ENCODE measurements at regions not wholly inside any gene's neighbourhood (a gene's known extent, or its start where the extent isn't known, plus 50 kb on each side); places are given as distances from the start of the nearest gene placed in this dataset.

GRCh38 chr10:78912361-78913218 is 156.2 kb upstream of the ZMIZ1 start:
- H3K27ac ChIP-seq: no peak overlapping the region
- DNase-seq (ENCODE audit: low read depth, low spot score): no peak

- DNase-seq (ENCODE audit: low read depth, low spot score): no peak
- H3K27ac ChIP-seq: no peak overlapping the region
Measured at GRCh38 chr10:78913219-78914059, 155.3 kb upstream of the ZMIZ1 start.

GRCh38 chr10:78914060-78914378 is 154.7 kb upstream of the ZMIZ1 start:
- no peak overlapping the region for H3K27ac ChIP-seq
- no peak for DNase-seq (ENCODE audit: low read depth, low spot score)

GRCh38 chr10:78914502-78915189 is 154.1 kb upstream of the ZMIZ1 start:
- H3K27ac ChIP-seq: no peak overlapping the region
- no peak for DNase-seq (ENCODE audit: low read depth, low spot score)

- no peak overlapping the region for H3K27ac ChIP-seq
- no peak for DNase-seq (ENCODE audit: low read depth, low spot score)
Measured at GRCh38 chr10:78915190-78915518, 153.6 kb upstream of the ZMIZ1 start.

- no peak for DNase-seq (ENCODE audit: low read depth, low spot score)
- H3K27ac ChIP-seq: no peak overlapping the region
Measured at GRCh38 chr10:78916227-78916626, 152.5 kb upstream of the ZMIZ1 start.

GRCh38 chr10:78919181-78919966 is 149.4 kb upstream of the ZMIZ1 start:
- DNase-seq (ENCODE audit: low read depth, low spot score): no peak
- no peak overlapping the region for H3K27ac ChIP-seq

GRCh38 chr10:78920011-78920410 is 148.8 kb upstream of the ZMIZ1 start:
- no peak overlapping the region for H3K27ac ChIP-seq
- DNase-seq (ENCODE audit: low read depth, low spot score): no peak

- no peak overlapping the region for H3K27ac ChIP-seq
- DNase-seq (ENCODE audit: low read depth, low spot score): no peak
Measured at GRCh38 chr10:78921895-78922294, 146.9 kb upstream of the ZMIZ1 start.

- DNase-seq (ENCODE audit: low read depth, low spot score): no peak
- no peak overlapping the region for H3K27ac ChIP-seq
Measured at GRCh38 chr10:78923647-78924318, 145.0 kb upstream of the ZMIZ1 start.

GRCh38 chr10:78924319-78925003 is 144.3 kb upstream of the ZMIZ1 start:
- H3K27ac ChIP-seq: no peak overlapping the region
- DNase-seq (ENCODE audit: low read depth, low spot score): no peak

GRCh38 chr10:78925275-78925674 is 143.5 kb upstream of the ZMIZ1 start:
- no peak for DNase-seq (ENCODE audit: low read depth, low spot score)
- peak overlapping the region; percentile 31 for H3K27ac ChIP-seq

GRCh38 chr10:78925800-78926319 is 142.9 kb upstream of the ZMIZ1 start:
- DNase-seq (ENCODE audit: low read depth, low spot score): peak; percentile 90
- H3K27ac ChIP-seq: peak overlapping the region; percentile 31

- no peak for DNase-seq (ENCODE audit: low read depth, low spot score)
- no peak overlapping the region for H3K27ac ChIP-seq
Measured at GRCh38 chr10:78927257-78927995, 141.3 kb upstream of the ZMIZ1 start.

- no peak for DNase-seq (ENCODE audit: low read depth, low spot score)
Measured at GRCh38 chr10:78928330-78928729, 140.4 kb upstream of the ZMIZ1 start.

GRCh38 chr10:78929541-78929940 is 139.2 kb upstream of the ZMIZ1 start:
- H3K27ac ChIP-seq: no peak overlapping the region

More at GRCh38 chr10:78928330-78928729, 140.4 kb upstream of the ZMIZ1 start:
- no peak overlapping the region for H3K27ac ChIP-seq

GRCh38 chr10:78931321-78932053 is 137.3 kb upstream of the ZMIZ1 start:
- no peak for DNase-seq (ENCODE audit: low read depth, low spot score)

More at GRCh38 chr10:78929541-78929940, 139.2 kb upstream of the ZMIZ1 start:
- DNase-seq (ENCODE audit: low read depth, low spot score): no peak

GRCh38 chr10:78932054-78932386 is 136.7 kb upstream of the ZMIZ1 start:
- no peak overlapping the region for H3K27ac ChIP-seq
- DNase-seq (ENCODE audit: low read depth, low spot score): no peak

More at GRCh38 chr10:78931321-78932053, 137.3 kb upstream of the ZMIZ1 start:
- H3K27ac ChIP-seq: no peak overlapping the region
